SK-N-SH treated with all-trans-retinoic acid at 6 μM for 48 hours (cell line): ENCODE measurements at regions not wholly inside any gene's neighbourhood (a gene's known extent, or its start where the extent isn't known, plus 50 kb on each side); places are given as distances from the start of the nearest gene placed in this dataset.

ENCODE experiments used
- CSDC2 ChIP-seq: fragments of 250-450 bp; sonication (Bioruptor Pico); IDR thresholded peaks from 2 replicates; pipeline ENCODE4 v1.5.0; 2020; ENCODE audit warnings: mild to moderate bottlenecking, moderate library complexity
- GLIS3 ChIP-seq: fragments of 250-450 bp; sonication (Bioruptor Pico); IDR thresholded peaks from 2 replicates; pipeline ENCODE4 v1.5.0; 2020; ENCODE audit warnings: mild to moderate bottlenecking, moderate library complexity
- OSR1 ChIP-seq: fragments of 250-450 bp; sonication (Bioruptor Pico); IDR thresholded peaks from 2 replicates; pipeline ENCODE4 v1.8.0; 2022; ENCODE audit warnings: moderate library complexity, mild to moderate bottlenecking, inconsistent platforms
- TF ChIP-seq, protein P1 (sequence below): fragments of 250-450 bp; sonication (Bioruptor Pico); IDR thresholded peaks from 2 replicates; pipeline ENCODE4 v1.8.0; 2020; ENCODE audit warnings: mild to moderate bottlenecking, moderate library complexity, borderline replicate concordance

DNA sequence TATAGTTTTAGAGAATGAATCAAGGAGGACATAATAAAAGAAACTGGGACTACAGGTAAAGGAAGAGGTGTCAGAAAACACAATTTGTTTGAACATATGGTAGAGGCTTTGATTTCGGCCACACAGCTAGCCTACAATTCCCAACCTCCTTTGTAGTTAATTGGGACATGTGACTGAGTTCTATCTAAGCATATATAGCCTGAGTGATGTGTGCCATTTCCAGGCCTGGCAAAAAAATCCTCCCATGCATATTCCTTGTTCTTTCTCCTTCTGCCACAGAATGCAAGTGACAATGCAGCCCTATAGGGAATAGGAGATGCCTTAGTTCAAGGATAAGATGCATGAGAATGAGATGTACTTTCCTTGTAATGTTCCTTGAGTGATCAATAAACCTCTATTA lies 590.7 kb upstream of the STEAP1 start:
- no peak for TF ChIP-seq OSR1 (CRISPR knock-in tag)
- TF ChIP-seq CSDC2 (CRISPR knock-in tag): no peak
- TF ChIP-seq, protein P1, sequence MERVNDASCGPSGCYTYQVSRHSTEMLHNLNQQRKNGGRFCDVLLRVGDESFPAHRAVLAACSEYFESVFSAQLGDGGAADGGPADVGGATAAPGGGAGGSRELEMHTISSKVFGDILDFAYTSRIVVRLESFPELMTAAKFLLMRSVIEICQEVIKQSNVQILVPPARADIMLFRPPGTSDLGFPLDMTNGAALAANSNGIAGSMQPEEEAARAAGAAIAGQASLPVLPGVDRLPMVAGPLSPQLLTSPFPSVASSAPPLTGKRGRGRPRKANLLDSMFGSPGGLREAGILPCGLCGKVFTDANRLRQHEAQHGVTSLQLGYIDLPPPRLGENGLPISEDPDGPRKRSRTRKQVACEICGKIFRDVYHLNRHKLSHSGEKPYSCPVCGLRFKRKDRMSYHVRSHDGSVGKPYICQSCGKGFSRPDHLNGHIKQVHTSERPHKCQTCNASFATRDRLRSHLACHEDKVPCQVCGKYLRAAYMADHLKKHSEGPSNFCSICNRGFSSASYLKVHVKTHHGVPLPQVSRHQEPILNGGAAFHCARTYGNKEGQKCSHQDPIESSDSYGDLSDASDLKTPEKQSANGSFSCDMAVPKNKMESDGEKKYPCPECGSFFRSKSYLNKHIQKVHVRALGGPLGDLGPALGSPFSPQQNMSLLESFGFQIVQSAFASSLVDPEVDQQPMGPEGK (CRISPR knock-in tag): no peak
- TF ChIP-seq GLIS3 (CRISPR knock-in tag): no peak
